Upper lobe of left lung (tissue), 6 donors: ENCODE measurements at regions not wholly inside any gene's neighbourhood (a gene's known extent, or its start where the extent isn't known, plus 50 kb on each side); places are given as distances from the start of the nearest gene placed in this dataset.
"Not testable (repeated sequence)": the region's sequence is repeated elsewhere in the genome, so short reads cannot be mapped to it uniquely, and the experiment has no call there.

Experiments
- ATAC-seq, 2 donors: fragments of 200-7000 bp; cut with Tn5 transposase; one replicate each; pipeline ENCODE4 v1.9.1; 2022; ENCODE audit warnings: mild to moderate bottlenecking in 2 of 2, moderate library complexity in 2 of 2; ENCODE audit not compliant: low FRiP score in 2 of 2
- DNase-seq, 2 donors: peaks; one replicate each; pipeline ENCODE4 v3.0.0-alpha.2; 2019 to 2020
- H3K27ac ChIP-seq, 4 donors: fragments of 200-600 bp; sonication (generic); one replicate each; pipeline ENCODE4 v1.5.1; 2016 to 2019
- H3K27me3 ChIP-seq, 4 donors: fragments of 200-600 bp; sonication (generic); one replicate each; pipeline ENCODE4 v1.5.1; 2017 to 2019
- H3K36me3 ChIP-seq, 4 donors: fragments of 200-600 bp; sonication (generic); one replicate each; pipeline ENCODE4 v1.5.1; 2016 to 2019
- H3K4me1 ChIP-seq, 4 donors: fragments of 200-600 bp; sonication (generic); one replicate each; pipeline ENCODE4 v1.5.1; 2018 to 2019
- H3K4me3 ChIP-seq, 4 donors: fragments of 200-600 bp; sonication (generic); one replicate each; pipeline ENCODE4 v1.5.1; 2017 to 2019; ENCODE audit warnings: mild to moderate bottlenecking in 2 of 4, moderate library complexity in 1 of 4
- H3K9me3 ChIP-seq, 4 donors: fragments of 200-600 bp; sonication (generic); one replicate each; pipeline ENCODE4 v1.5.1; 2018 to 2019
- EP300 ChIP-seq, 4 donors: sonication (generic); formaldehyde crosslinking; IDR thresholded peaks; one replicate each; pipeline ENCODE4 v1.5.1; 2017; ENCODE audit warnings: antibody characterized with exemption in 4 of 4, control low read depth in 2 of 4
- POLR2A ChIP-seq, 4 donors: fragments of 450-650 bp; IDR thresholded peaks; one replicate each; pipeline ENCODE4 v1.5.1; 2016 to 2017; ENCODE audit warnings: antibody characterized with exemption in 4 of 4, mild to moderate bottlenecking in 2 of 4
- POLR2AphosphoS5 ChIP-seq, 2 donors: sonication (generic); formaldehyde crosslinking; IDR thresholded peaks; one replicate each; pipeline ENCODE4 v1.5.1; 2017; ENCODE audit warnings: antibody characterized with exemption in 2 of 2
- WGBS, 2 donors: methylation state at CpG; one replicate each; pipeline ENCODE4 v1.1.5; 2017 to 2018; 5-methylcytosine and 5-hydroxymethylcytosine counted together
- TF ChIP-seq, protein P1 (sequence below), 6 experiments: fragments of 450-650 bp in 4 of 6; fragments of 200-600 bp in 2 of 6; sonication (generic) in 2 of 6; IDR thresholded peaks; one replicate each; pipeline ENCODE4 v1.5.1; 2016 to 2019; ENCODE audit warnings: antibody characterized with exemption in 6 of 6
- donor health status: DM: no; HTN: no; CAD: no; lungs with moderate emphysema.
- donor health status: DM: no; HTN: yes; CAD: no; lungs with severe emphysema.

- 64 to 65% methylated on average over 17 of the region's 17 CpGs for WGBS, 2 donors
- peak in 1 of 2 donors; percentile 44 for DNase-seq
- H3K36me3 ChIP-seq, H3K4me3 ChIP-seq, H3K27me3 ChIP-seq, H3K27ac ChIP-seq, ATAC-seq, H3K4me1 ChIP-seq: not testable (repeated sequence)
- peaks cover 0 to 49% (median 5%) of the 10 kb centered on the region in 4 donors for H3K9me3 ChIP-seq
Measured at GRCh38 chr21:9771466-9772347, 749.7 kb upstream of the TPTE start.

GRCh38 chr21:9772348-9772672 lies 749.1 kb upstream of the TPTE start:
- no peak overlapping the region for H3K4me3 ChIP-seq
- ATAC-seq, result no peak
- peaks cover 0 to 48% (median 5%) of the 10 kb centered on the region in 4 donors for H3K9me3 ChIP-seq
- H3K27ac ChIP-seq, result no peak overlapping the region
- H3K27me3 ChIP-seq, result no peaks in the 10 kb centered on the region
- no peak for DNase-seq
- 59% methylated on average over 6 of the region's 6 CpGs for WGBS, 2 donors
- TF ChIP-seq POLR2AphosphoS5 (IDR thresholded peaks at IDR 0.05), result no peak
- TF ChIP-seq, protein P1, sequence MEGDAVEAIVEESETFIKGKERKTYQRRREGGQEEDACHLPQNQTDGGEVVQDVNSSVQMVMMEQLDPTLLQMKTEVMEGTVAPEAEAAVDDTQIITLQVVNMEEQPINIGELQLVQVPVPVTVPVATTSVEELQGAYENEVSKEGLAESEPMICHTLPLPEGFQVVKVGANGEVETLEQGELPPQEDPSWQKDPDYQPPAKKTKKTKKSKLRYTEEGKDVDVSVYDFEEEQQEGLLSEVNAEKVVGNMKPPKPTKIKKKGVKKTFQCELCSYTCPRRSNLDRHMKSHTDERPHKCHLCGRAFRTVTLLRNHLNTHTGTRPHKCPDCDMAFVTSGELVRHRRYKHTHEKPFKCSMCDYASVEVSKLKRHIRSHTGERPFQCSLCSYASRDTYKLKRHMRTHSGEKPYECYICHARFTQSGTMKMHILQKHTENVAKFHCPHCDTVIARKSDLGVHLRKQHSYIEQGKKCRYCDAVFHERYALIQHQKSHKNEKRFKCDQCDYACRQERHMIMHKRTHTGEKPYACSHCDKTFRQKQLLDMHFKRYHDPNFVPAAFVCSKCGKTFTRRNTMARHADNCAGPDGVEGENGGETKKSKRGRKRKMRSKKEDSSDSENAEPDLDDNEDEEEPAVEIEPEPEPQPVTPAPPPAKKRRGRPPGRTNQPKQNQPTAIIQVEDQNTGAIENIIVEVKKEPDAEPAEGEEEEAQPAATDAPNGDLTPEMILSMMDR (IDR thresholded peaks at IDR 0.05), result no peak
- no peak for TF ChIP-seq POLR2A (IDR thresholded peaks at IDR 0.05)
- no peak for TF ChIP-seq EP300 (IDR thresholded peaks at IDR 0.05)
- H3K4me1 ChIP-seq, result no peaks in the 10 kb centered on the region
- H3K36me3 ChIP-seq, result no peaks in the 10 kb centered on the region

- 62 to 67% methylated on average over 8 of the region's 8 CpGs for WGBS, 2 donors
- H3K4me1 ChIP-seq, H3K36me3 ChIP-seq, H3K4me3 ChIP-seq, ATAC-seq, DNase-seq, H3K27ac ChIP-seq, H3K27me3 ChIP-seq: not testable (repeated sequence)
- H3K9me3 ChIP-seq, result peaks cover 0 to 42% (median 5%) of the 10 kb centered on the region in 4 donors
Measured at GRCh38 chr21:9772877-9773420, 748.4 kb upstream of the TPTE start.

- ATAC-seq, result no peak
- H3K9me3 ChIP-seq, result peaks cover 0 to 33% (median 3%) of the 10 kb centered on the region in 4 donors
Measured at GRCh38 chr21:9774347-9774746, 747.0 kb upstream of the TPTE start.

DNA sequence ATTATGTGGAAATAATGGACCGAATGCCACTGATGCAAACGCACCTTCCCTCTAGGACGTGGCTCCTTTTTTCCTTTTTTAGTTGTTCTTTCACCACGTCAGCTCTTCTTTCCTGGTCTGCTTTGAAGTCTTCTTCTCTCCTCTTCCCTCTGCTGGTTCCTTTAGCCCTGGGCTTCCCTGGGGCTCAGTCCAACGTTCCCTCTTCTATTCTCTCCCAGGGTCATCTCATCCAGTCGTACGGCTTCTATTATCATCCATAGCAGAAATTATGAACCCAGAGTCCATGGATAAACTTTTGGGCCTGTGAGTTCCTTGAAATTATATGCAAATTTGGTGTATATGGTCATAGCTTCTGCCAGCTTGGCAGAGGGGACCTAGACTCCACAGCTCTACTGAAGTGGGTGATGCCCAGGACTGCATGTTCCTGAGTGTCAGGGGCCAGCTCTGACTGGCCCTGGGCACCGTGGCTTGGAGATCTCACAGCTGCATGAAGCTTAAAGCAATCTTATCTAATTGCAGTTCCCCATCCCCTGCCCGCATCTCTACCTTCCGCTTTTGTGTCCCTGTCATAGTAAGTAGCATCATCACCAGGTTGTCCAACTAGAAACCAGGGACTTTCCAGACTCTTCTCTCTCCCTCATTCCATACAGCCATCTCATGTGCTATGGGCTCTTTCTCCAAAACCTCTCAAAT lies 746.3 kb upstream of the TPTE start:
- not testable (repeated sequence) for H3K27ac ChIP-seq, H3K4me3 ChIP-seq, DNase-seq, H3K4me1 ChIP-seq, H3K36me3 ChIP-seq, H3K27me3 ChIP-seq
- peak in 1 of 2 donors; percentile 3 for ATAC-seq
- peaks cover 0 to 29% (median 3%) of the 10 kb centered on the region in 4 donors for H3K9me3 ChIP-seq
- WGBS, 2 donors, result 63 to 73% methylated on average over 10 of the region's 10 CpGs

More at GRCh38 chr21:9774347-9774746, 747.0 kb upstream of the TPTE start:
- H3K4me3 ChIP-seq, result no peak overlapping the region
- no peak for TF ChIP-seq EP300 (IDR thresholded peaks at IDR 0.05)
- no peak for TF ChIP-seq POLR2AphosphoS5 (IDR thresholded peaks at IDR 0.05)
- no peak for TF ChIP-seq POLR2A (IDR thresholded peaks at IDR 0.05)
- TF ChIP-seq, protein P1 (IDR thresholded peaks at IDR 0.05), result no peak
- DNase-seq, result no peak
- WGBS, 2 donors, result 69 to 74% methylated on average over 9 of the region's 9 CpGs
- H3K27ac ChIP-seq, result no peak overlapping the region
- no peaks in the 10 kb centered on the region for H3K36me3 ChIP-seq
- no peaks in the 10 kb centered on the region for H3K27me3 ChIP-seq
- no peaks in the 10 kb centered on the region for H3K4me1 ChIP-seq

GRCh38 chr21:9775877-9776276 lies 745.5 kb upstream of the TPTE start:
- not testable (repeated sequence) for H3K4me3 ChIP-seq, H3K27ac ChIP-seq, H3K27me3 ChIP-seq, ATAC-seq, H3K36me3 ChIP-seq, H3K4me1 ChIP-seq, DNase-seq
- H3K9me3 ChIP-seq, result peaks cover 0 to 25% (median 3%) of the 10 kb centered on the region in 4 donors
- 62 to 72% methylated on average over 8 of the region's 8 CpGs for WGBS, 2 donors

DNA sequence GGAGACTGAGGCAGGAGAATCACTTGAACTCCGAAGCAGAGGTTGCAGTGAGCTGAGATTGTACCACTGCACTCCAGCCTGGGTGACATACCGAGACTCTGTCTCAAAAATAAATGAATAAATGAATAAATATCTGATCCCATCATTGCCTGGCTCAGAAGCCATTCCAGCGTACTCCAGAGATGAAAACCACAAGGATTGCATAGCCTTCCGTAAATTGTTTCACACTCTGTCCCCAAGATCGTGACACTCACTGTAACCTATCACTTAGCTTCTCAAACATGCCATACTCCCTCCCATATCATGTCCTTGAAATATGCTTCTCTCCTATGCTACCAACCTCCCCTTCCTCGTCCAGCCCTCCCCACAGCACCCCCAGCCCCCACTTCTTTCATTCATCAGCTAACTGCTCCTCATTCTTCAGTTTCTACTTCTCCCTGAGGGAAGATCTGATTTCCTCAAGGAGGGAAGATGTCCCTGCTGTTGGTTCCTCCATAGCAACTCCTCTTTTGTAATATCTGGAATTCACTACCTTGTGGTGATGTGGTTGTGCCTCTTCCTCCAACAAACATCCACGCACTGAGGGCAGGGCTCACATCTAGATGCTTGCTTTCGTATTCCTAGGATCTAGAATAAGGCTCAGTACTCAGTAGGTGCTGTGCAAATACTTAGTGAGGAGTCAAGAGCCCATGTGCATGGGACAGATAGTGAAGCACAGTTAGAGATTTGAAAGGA lies 744.9 kb upstream of the TPTE start:
- WGBS, 2 donors, result 53 to 54% methylated on average over 8 of the region's 8 CpGs
- DNase-seq, H3K36me3 ChIP-seq, ATAC-seq, H3K4me1 ChIP-seq, H3K27me3 ChIP-seq, H3K27ac ChIP-seq, H3K4me3 ChIP-seq: not testable (repeated sequence)
- H3K9me3 ChIP-seq, result peaks cover 0 to 24% (median 3%) of the 10 kb centered on the region in 4 donors

- not testable (repeated sequence) for H3K27me3 ChIP-seq, H3K4me1 ChIP-seq, H3K4me3 ChIP-seq, H3K27ac ChIP-seq, DNase-seq, H3K36me3 ChIP-seq
- 69 to 76% methylated on average over 5 of the region's 5 CpGs for WGBS, 2 donors
- H3K9me3 ChIP-seq, result peaks cover 0 to 12% (median 1%) of the 10 kb centered on the region in 4 donors
- ATAC-seq, result peak in 1 of 2 donors; percentile 11
Measured at GRCh38 chr21:9778541-9778940, 742.8 kb upstream of the TPTE start.
